ENCODE measurements at regions not wholly inside any gene's neighbourhood (a gene's known extent, or its start where the extent isn't known, plus 50 kb on each side); places are given as distances from the start of the nearest gene placed in this dataset.

DNA sequence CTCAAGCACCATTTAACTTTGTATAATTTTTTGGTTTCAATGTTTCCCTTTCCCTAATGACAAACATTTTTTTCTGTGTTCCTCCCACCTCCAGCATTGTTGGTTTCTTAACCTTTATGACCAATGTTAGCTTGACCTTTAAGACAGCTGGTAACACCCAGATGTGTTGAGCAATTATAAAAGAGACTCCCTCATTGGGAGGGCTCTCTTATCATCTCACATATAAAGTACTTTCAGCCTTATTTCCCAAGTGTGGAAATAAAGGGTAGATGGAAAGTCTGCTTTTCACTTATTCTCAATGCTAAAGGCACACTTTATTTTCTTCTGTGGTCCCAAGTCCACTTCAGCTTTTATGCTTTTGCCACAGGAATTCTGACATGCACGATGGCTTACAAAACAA is 1420.4 kb downstream of the RAPGEF2 start:
- CTCF ChIA-PET: no interaction called here
- no peaks in the 10 kb centered on the region for H3K79me2 ChIP-seq (ENCODE audit: control insufficient read depth, insufficient read depth, low read length)
- no peak overlapping the region for H2AFZ ChIP-seq (ENCODE audit: insufficient read depth, low read depth, low read length, poor library complexity, severe bottlenecking)
- H3K4me3 ChIP-seq (ENCODE audit: control extremely low read depth in 1 of 5, extremely low read depth in 1 of 5, insufficient read depth in 1 of 5, low read depth in 2 of 5, low read length in 4 of 5): no peak overlapping the region
- H3K27ac Mint-ChIP-seq: no peak overlapping the region
- H3K4me2 ChIP-seq (replicated peaks; ENCODE audit: low read depth, low read length, poor library complexity, severe bottlenecking): no peak overlapping the region
- H3K36me3 ChIP-seq (replicated peaks in 1 of 2; ENCODE audit: control extremely low read depth in 1 of 2, control insufficient read depth in 1 of 2, extremely low read depth in 1 of 2, insufficient read depth in 2 of 2, low read length in 1 of 2): no peaks in the 10 kb centered on the region
- H3K27me3 ChIP-seq (replicated peaks in 1 of 4; ENCODE audit: control extremely low read depth in 1 of 4, control insufficient read depth in 3 of 4, insufficient read depth in 4 of 4, low read length in 3 of 4): no peaks in the 10 kb centered on the region
- POLR2A ChIA-PET: no interaction called here
- H4K20me1 ChIP-seq (ENCODE audit: control insufficient read depth, insufficient read depth, low read length, poor library complexity, severe bottlenecking): no peaks in the 10 kb centered on the region
- no peaks in the 10 kb centered on the region for H3K9me3 ChIP-seq (ENCODE audit: control extremely low read depth in 1 of 3, control insufficient read depth in 2 of 3, insufficient read depth in 1 of 3, low read length in 2 of 3)
- no peaks in the 10 kb centered on the region for H3K4me1 ChIP-seq (ENCODE audit: control insufficient read depth in 2 of 2, insufficient read depth in 2 of 2, low read length in 2 of 2)
- H3K9ac ChIP-seq (ENCODE audit: low read length): no peak overlapping the region
- no CpG with 5 or more reads among the region's 1 CpG for WGBS (ENCODE audit: insufficient coverage)
- DNase-seq (no peak), ATAC-seq (ENCODE audit: low read depth) (no peak)
- no peak for TF ChIP-seq EZH2 (IDR thresholded peaks at IDR 0.05; ENCODE audit: borderline replicate concordance, insufficient read depth, low read depth, low read length, poor library complexity, severe bottlenecking)
- TF ChIP-seq, protein P1, sequence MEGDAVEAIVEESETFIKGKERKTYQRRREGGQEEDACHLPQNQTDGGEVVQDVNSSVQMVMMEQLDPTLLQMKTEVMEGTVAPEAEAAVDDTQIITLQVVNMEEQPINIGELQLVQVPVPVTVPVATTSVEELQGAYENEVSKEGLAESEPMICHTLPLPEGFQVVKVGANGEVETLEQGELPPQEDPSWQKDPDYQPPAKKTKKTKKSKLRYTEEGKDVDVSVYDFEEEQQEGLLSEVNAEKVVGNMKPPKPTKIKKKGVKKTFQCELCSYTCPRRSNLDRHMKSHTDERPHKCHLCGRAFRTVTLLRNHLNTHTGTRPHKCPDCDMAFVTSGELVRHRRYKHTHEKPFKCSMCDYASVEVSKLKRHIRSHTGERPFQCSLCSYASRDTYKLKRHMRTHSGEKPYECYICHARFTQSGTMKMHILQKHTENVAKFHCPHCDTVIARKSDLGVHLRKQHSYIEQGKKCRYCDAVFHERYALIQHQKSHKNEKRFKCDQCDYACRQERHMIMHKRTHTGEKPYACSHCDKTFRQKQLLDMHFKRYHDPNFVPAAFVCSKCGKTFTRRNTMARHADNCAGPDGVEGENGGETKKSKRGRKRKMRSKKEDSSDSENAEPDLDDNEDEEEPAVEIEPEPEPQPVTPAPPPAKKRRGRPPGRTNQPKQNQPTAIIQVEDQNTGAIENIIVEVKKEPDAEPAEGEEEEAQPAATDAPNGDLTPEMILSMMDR (IDR thresholded peaks at IDR 0.05): no peak
- intact Hi-C loops (cut with micrococcal nuclease): no loop called here
- no peaks in the 10 kb centered on the region for H3K4me1 Mint-ChIP-seq
- no peaks in the 10 kb centered on the region for H3K27me3 Mint-ChIP-seq
- H3K4me3 Mint-ChIP-seq: no peak overlapping the region
- peaks cover 7% of the 10 kb centered on the region for H3K9me3 Mint-ChIP-seq (ENCODE audit: insufficient read depth)
- no peak overlapping the region for H3K27ac ChIP-seq (ENCODE audit: low read length in 2 of 2)

DNA sequence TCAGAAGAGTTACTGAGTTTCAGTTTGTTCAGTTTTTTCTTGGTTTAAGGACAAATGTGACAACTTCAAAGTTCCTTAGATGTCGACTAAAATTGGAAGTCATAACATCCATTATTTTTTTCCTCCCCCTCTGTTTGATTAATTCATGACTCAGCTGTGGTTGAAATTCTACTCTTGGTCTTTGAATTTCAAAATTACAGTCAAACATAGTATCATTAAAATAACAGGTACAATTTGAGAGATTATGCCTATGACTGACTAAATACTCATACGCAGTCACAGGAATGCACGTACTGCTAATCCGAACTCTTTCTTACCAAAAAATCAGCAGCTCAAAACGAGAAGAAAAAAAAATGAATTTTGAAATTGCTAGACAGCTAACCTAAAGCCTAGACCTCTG is 1434.8 kb downstream of the RAPGEF2 start:
- WGBS (ENCODE audit: insufficient coverage): no CpG with 5 or more reads among the region's 5 CpGs
- ChIA-PET CTCF (no interaction called here), POLR2A (no interaction called here)
- H3K4me3 ChIP-seq (ENCODE audit: control extremely low read depth in 1 of 5, extremely low read depth in 1 of 5, insufficient read depth in 1 of 5, low read depth in 2 of 5, low read length in 4 of 5): no peak overlapping the region
- no peak overlapping the region for H3K27ac Mint-ChIP-seq
- ATAC-seq (ENCODE audit: low read depth) (no peak), DNase-seq (no peak)
- peaks cover 6% of the 10 kb centered on the region for H3K9me3 Mint-ChIP-seq (ENCODE audit: insufficient read depth)
- H3K79me2 ChIP-seq (ENCODE audit: control insufficient read depth, insufficient read depth, low read length): no peaks in the 10 kb centered on the region
- H3K36me3 ChIP-seq (replicated peaks in 1 of 2; ENCODE audit: control extremely low read depth in 1 of 2, control insufficient read depth in 1 of 2, extremely low read depth in 1 of 2, insufficient read depth in 2 of 2, low read length in 1 of 2): no peaks in the 10 kb centered on the region
- no peak overlapping the region for H2AFZ ChIP-seq (ENCODE audit: insufficient read depth, low read depth, low read length, poor library complexity, severe bottlenecking)
- H3K27ac ChIP-seq (ENCODE audit: low read length in 2 of 2): no peak overlapping the region
- intact Hi-C loops (cut with micrococcal nuclease): no loop called here
- no peaks in the 10 kb centered on the region for H3K27me3 ChIP-seq (replicated peaks in 1 of 4; ENCODE audit: control extremely low read depth in 1 of 4, control insufficient read depth in 3 of 4, insufficient read depth in 4 of 4, low read length in 3 of 4)
- no peaks in the 10 kb centered on the region for H3K4me1 Mint-ChIP-seq
- H3K9me3 ChIP-seq (ENCODE audit: control extremely low read depth in 1 of 3, control insufficient read depth in 2 of 3, insufficient read depth in 1 of 3, low read length in 2 of 3): no peaks in the 10 kb centered on the region
- H3K4me3 Mint-ChIP-seq: no peak overlapping the region
- no peak overlapping the region for H3K9ac ChIP-seq (ENCODE audit: low read length)
- no peaks in the 10 kb centered on the region for H4K20me1 ChIP-seq (ENCODE audit: control insufficient read depth, insufficient read depth, low read length, poor library complexity, severe bottlenecking)
- no peaks in the 10 kb centered on the region for H3K27me3 Mint-ChIP-seq
- no peak overlapping the region for H3K4me2 ChIP-seq (replicated peaks; ENCODE audit: low read depth, low read length, poor library complexity, severe bottlenecking)
- TF ChIP-seq, protein P1 (IDR thresholded peaks at IDR 0.05): no peak
- TF ChIP-seq EZH2 (IDR thresholded peaks at IDR 0.05; ENCODE audit: borderline replicate concordance, insufficient read depth, low read depth, low read length, poor library complexity, severe bottlenecking): no peak
- H3K4me1 ChIP-seq (ENCODE audit: control insufficient read depth in 2 of 2, insufficient read depth in 2 of 2, low read length in 2 of 2): no peaks in the 10 kb centered on the region

Data from B cell (primary cell).